HCT116 (cell line): ENCODE measurements at regions not wholly inside any gene's neighbourhood (a gene's known extent, or its start where the extent isn't known, plus 50 kb on each side); places are given as distances from the start of the nearest gene placed in this dataset.

Source experiments
- ATAC-seq: fragments of 200-7000 bp; cut with Tn5 transposase; 2 replicates; pipeline ENCODE4 v1.9.1; 2020; ENCODE audit warnings: mild to moderate bottlenecking, moderate library complexity
- BruUV-seq: library from RNA; stranded (reverse); fragments of 400-500 nt; replicated peaks from 2 replicates; lab custom pipeline; 2021; lab: Mats Ljungman, UMichigan
- CTCF ChIA-PET: fragments of 300-600 bp; sonication (Branson Sonifier 250); formaldehyde crosslinking; loops from one replicate; lab custom pipeline; 2021; ENCODE audit warnings: antibody characterized with exemption; lab: Charles Lee
- POLR2A ChIA-PET: fragments of 300-600, 350-600 bp; sonication (Branson Sonifier 250); formaldehyde crosslinking; loops from one replicate; lab custom pipeline; 2021; ENCODE audit warnings: antibody characterized with exemption; lab: Charles Lee
- RAD21 ChIA-PET, 2 experiments: fragments of 300-600 bp; sonication (Branson Sonifier 250); formaldehyde crosslinking; loops; one replicate each; lab custom pipeline; 2023; ENCODE audit warnings: low total read pairs in 2 of 2; ENCODE audit not compliant: uncharacterized antibody in 2 of 2, unreplicated experiment in 2 of 2, low non-redundant PET in 1 of 2; lab: Charles Lee
- DNase-seq: peaks from one replicate; pipeline ENCODE4 v3.0.0-alpha.2; 2010; ENCODE audit warnings: low read depth, low spot score
- H2AFZ ChIP-seq: fragments of 200-600 bp; shearing (Covaris generic), sonication (generic); 2 replicates; pipeline ENCODE4 v1.6.1; 2017; ENCODE audit warnings: low read depth, mixed run types, mixed read lengths, antibody characterized with exemption, low read length; ENCODE audit not compliant: poor library complexity, severe bottlenecking
- H3K27ac ChIP-seq: 2 replicates; pipeline ENCODE4 v1.5.1; 2012; ENCODE audit warnings: low read depth, low read length
- H3K27me3 ChIP-seq: fragments of 200-600 bp; sonication (generic); 2 replicates; pipeline ENCODE4 v1.6.1; 2016; ENCODE audit warnings: mixed run types, low read length, mixed read lengths; ENCODE audit not compliant: insufficient read depth
- H3K36me3 ChIP-seq, 2 experiments: fragments of 200-500 bp in 1 of 2; fragments of 200-600 bp in 1 of 2; sonication (Bioruptor generic) in 1 of 2; sonication (generic) in 1 of 2; 2 replicates each; pipeline versions ENCODE4 v1.5.1 to v1.6.1; 2014 to 2016; ENCODE audit warnings: low read length in 2 of 2, inconsistent platforms in 1 of 2, mixed read lengths in 1 of 2, mixed run types in 1 of 2; ENCODE audit not compliant: insufficient read depth in 2 of 2, control insufficient read depth in 1 of 2
- H3K4me1 ChIP-seq, 2 experiments: fragments of 200-600 bp in 1 of 2; sonication (generic) in 1 of 2; 2 replicates each; pipeline versions ENCODE4 v1.5.1 to v1.6.1; 2012 to 2017; ENCODE audit warnings: low read length in 2 of 2, inconsistent platforms in 1 of 2, mild to moderate bottlenecking in 1 of 2, mixed read lengths in 1 of 2, mixed run types in 1 of 2, moderate library complexity in 1 of 2; ENCODE audit not compliant: insufficient read depth in 2 of 2, control insufficient read depth in 1 of 2
- H3K4me2 ChIP-seq: fragments of 200-600 bp; sonication (generic); 2 replicates; pipeline ENCODE4 v1.6.1; 2017; ENCODE audit warnings: mixed run types, low read length, mixed read lengths
- H3K4me3 ChIP-seq, 2 experiments: fragments of 200-600 bp in 1 of 2; sonication (generic) in 1 of 2; replicated peaks in 1 of 2; 2 replicates each; pipeline ENCODE4 v1.5.1; 2011 to 2016; ENCODE audit warnings: low read length in 2 of 2, control low read depth in 1 of 2, low read depth in 1 of 2, mild to moderate bottlenecking in 1 of 2, mixed read lengths in 1 of 2, mixed run types in 1 of 2
- H3K79me2 ChIP-seq: fragments of 200-600 bp; sonication (generic); 2 replicates; pipeline ENCODE4 v1.6.1; 2017; ENCODE audit warnings: mild to moderate bottlenecking, mixed run types, low read length, moderate library complexity, mixed read lengths; ENCODE audit not compliant: insufficient read depth
- H3K9ac ChIP-seq: fragments of 200-600 bp; sonication (generic); 2 replicates; pipeline ENCODE4 v1.6.1; 2016; ENCODE audit warnings: low read length, mixed read lengths
- H3K9me2 ChIP-seq: fragments of 200-600 bp; sonication (generic), shearing (Covaris generic); 2 replicates; pipeline ENCODE4 v1.6.1; 2017; ENCODE audit warnings: mixed run types, mild to moderate bottlenecking, moderate library complexity; ENCODE audit not compliant: insufficient read depth
- H3K9me3 ChIP-seq, 2 experiments: fragments of 200-500 bp in 1 of 2; fragments of 200-600 bp in 1 of 2; sonication (Bioruptor generic) in 1 of 2; sonication (generic) in 1 of 2; 2 replicates each; pipeline ENCODE4 v1.6.1; 2014 to 2017; ENCODE audit warnings: low read length in 2 of 2, mixed read lengths in 2 of 2, inconsistent platforms in 1 of 2, low read depth in 1 of 2, mild to moderate bottlenecking in 1 of 2, mixed run types in 1 of 2, moderate library complexity in 1 of 2; ENCODE audit not compliant: control insufficient read depth in 1 of 2, insufficient read depth in 1 of 2
- H4K20me1 ChIP-seq: fragments of 200-600 bp; sonication (generic), shearing (Covaris generic); 2 replicates; pipeline ENCODE4 v1.6.1; 2017; ENCODE audit warnings: mixed run types, mild to moderate bottlenecking, moderate library complexity; ENCODE audit not compliant: insufficient read depth
- CTCF ChIP-seq, 3 experiments: fragments of 200-600 bp in 1 of 3; sonication (generic) in 1 of 3; IDR thresholded peaks in 2 of 3; conservative IDR thresholded peaks in 1 of 3; 2 replicates each; pipeline ENCODE4 v1.5.1; 2012 to 2017; ENCODE audit warnings: low read depth in 2 of 3, low read length in 2 of 3, antibody characterized with exemption in 1 of 3, borderline replicate concordance in 1 of 3, control low read depth in 1 of 3, mild to moderate bottlenecking in 1 of 3, mixed read lengths in 1 of 3, mixed run types in 1 of 3, moderate library complexity in 1 of 3; ENCODE audit not compliant: insufficient read depth in 1 of 3
- EZH2 ChIP-seq: fragments of 200-600 bp; sonication (generic); IDR thresholded peaks from 2 replicates; pipeline ENCODE4 v1.6.1; 2017; ENCODE audit warnings: antibody characterized with exemption, mixed run types
- FOSL1 ChIP-seq: IDR thresholded peaks from 2 replicates; pipeline ENCODE4 v1.6.1; 2012; ENCODE audit warnings: low read depth
- POLR2A ChIP-seq: IDR thresholded peaks from 2 replicates; pipeline ENCODE4 v1.7.0; 2011; ENCODE audit warnings: borderline replicate concordance; ENCODE audit not compliant: insufficient read depth, insufficient read length; ENCODE audit errors: extremely low read depth
- POLR2AphosphoS5 ChIP-seq: IDR thresholded peaks from 2 replicates; pipeline ENCODE4 v1.6.1; 2011; ENCODE audit warnings: mild to moderate bottlenecking, low read depth, low read length, moderate library complexity
- REST ChIP-seq: IDR thresholded peaks from 2 replicates; pipeline ENCODE4 v1.6.1; 2012; ENCODE audit warnings: low read depth
- SIN3A ChIP-seq: IDR thresholded peaks from 2 replicates; pipeline ENCODE4 v1.6.1; 2012; ENCODE audit warnings: low read depth
- SP1 ChIP-seq: IDR thresholded peaks from 2 replicates; pipeline ENCODE4 v1.6.1; 2012; ENCODE audit warnings: low read depth
- SRF ChIP-seq: IDR thresholded peaks from 2 replicates; pipeline ENCODE4 v1.6.1; 2012; ENCODE audit warnings: low read depth
- TCF7L2 ChIP-seq: IDR thresholded peaks from 2 replicates; pipeline ENCODE4 v1.7.0; 2011; ENCODE audit warnings: borderline replicate concordance, inconsistent platforms; ENCODE audit not compliant: insufficient read depth, insufficient read length; ENCODE audit errors: extremely low read depth
- intact Hi-C: fragments of 100-400 bp; cut with micrococcal nuclease; formaldehyde crosslinking; loops from 2 replicates; pipeline ENCODE4 v1.10.0; 2022
- TF ChIP-seq, protein P1 (sequence below): IDR thresholded peaks from 2 replicates; pipeline ENCODE4 v1.6.1; 2012

GRCh38 chr20:22807646-22808244 lies 223.4 kb upstream of the FOXA2 start:
- H3K27ac ChIP-seq, result no peak overlapping the region
- DNase-seq, result peak; percentile 40
- no peaks in the 10 kb centered on the region for H3K79me2 ChIP-seq
- H3K9ac ChIP-seq, result no peak overlapping the region
- no TSS peak for BruUV-seq
- no peaks in the 10 kb centered on the region for H3K4me1 ChIP-seq
- no peak overlapping the region for H3K4me3 ChIP-seq
- intact Hi-C loops, result no loop called here
- 0 out of 2 replicates have a peak, but pooled peaks cover 3% of the 10 kb centered on the region for H3K9me2 ChIP-seq
- ChIA-PET RAD21 (no interaction called here), CTCF (interaction anchor here (0.8 kb wide), 1 partner anchor 533 kb away, joined by 3 read pairs; no protein-coding TSS in a partner anchor), POLR2A (no interaction called here)
- peak overlapping the region; percentile 57 for H2AFZ ChIP-seq
- no peaks in the 10 kb centered on the region for H4K20me1 ChIP-seq
- ATAC-seq, result peak; percentile 69; the same call in 1 of the 2 replicates
- no peaks in the 10 kb centered on the region for H3K9me3 ChIP-seq
- H3K4me2 ChIP-seq, result no peak overlapping the region
- no peaks in the 10 kb centered on the region for H3K36me3 ChIP-seq
- TF ChIP-seq REST, result no peak
- TF ChIP-seq CTCF (IDR thresholded peaks at IDR 0.05 in 2 of 3, conservative IDR thresholded peaks at IDR 0.05 in 1 of 3; ENCODE audit: borderline replicate concordance in 1 of 3, insufficient read depth in 1 of 3, low read depth in 2 of 3, low read length in 2 of 3), result no peak
- TF ChIP-seq SIN3A, result no peak
- TF ChIP-seq TCF7L2, result no peak
- TF ChIP-seq EZH2, result no peak
- no peak for TF ChIP-seq POLR2AphosphoS5
- TF ChIP-seq, protein P1, sequence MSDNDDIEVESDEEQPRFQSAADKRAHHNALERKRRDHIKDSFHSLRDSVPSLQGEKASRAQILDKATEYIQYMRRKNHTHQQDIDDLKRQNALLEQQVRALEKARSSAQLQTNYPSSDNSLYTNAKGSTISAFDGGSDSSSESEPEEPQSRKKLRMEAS, result no peak
- no peak for TF ChIP-seq SP1
- TF ChIP-seq SRF, result no peak
- no peak for TF ChIP-seq POLR2A
- TF ChIP-seq FOSL1, result no peak
- no peaks in the 10 kb centered on the region; the same call in 1 of the 2 replicates for H3K27me3 ChIP-seq
